ENCODE measurements at regions not wholly inside any gene's neighbourhood (a gene's known extent, or its start where the extent isn't known, plus 50 kb on each side); places are given as distances from the start of the nearest gene placed in this dataset.

DNA sequence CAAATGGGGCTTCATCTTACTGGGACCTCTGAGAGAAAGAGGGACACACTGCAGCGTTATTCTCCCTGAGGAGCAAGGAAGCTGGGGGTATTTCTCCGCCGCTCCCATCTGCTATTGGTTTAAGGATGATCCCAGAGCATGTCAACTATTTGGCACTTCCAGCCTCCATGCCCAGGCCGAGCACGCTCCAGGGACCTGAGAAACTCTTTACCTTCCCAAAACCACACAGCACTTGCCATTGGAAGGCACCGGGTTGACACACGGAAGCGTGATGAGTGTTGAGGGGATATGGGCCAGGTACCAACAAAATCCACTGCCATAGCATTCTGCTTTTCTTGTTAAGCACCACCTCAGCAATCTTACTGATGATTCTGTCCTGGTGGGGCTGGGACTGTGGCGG lies 92.4 kb upstream of the SLC24A3 start:
- TF ChIP-seq, protein P1, sequence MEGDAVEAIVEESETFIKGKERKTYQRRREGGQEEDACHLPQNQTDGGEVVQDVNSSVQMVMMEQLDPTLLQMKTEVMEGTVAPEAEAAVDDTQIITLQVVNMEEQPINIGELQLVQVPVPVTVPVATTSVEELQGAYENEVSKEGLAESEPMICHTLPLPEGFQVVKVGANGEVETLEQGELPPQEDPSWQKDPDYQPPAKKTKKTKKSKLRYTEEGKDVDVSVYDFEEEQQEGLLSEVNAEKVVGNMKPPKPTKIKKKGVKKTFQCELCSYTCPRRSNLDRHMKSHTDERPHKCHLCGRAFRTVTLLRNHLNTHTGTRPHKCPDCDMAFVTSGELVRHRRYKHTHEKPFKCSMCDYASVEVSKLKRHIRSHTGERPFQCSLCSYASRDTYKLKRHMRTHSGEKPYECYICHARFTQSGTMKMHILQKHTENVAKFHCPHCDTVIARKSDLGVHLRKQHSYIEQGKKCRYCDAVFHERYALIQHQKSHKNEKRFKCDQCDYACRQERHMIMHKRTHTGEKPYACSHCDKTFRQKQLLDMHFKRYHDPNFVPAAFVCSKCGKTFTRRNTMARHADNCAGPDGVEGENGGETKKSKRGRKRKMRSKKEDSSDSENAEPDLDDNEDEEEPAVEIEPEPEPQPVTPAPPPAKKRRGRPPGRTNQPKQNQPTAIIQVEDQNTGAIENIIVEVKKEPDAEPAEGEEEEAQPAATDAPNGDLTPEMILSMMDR (IDR thresholded peaks at IDR 0.05; ENCODE audit: low read depth, low read length): no peak
- H3K27me3 ChIP-seq (ENCODE audit: insufficient read depth, low read depth, severe bottlenecking): peaks cover 60% of the 10 kb centered on the region

DNA sequence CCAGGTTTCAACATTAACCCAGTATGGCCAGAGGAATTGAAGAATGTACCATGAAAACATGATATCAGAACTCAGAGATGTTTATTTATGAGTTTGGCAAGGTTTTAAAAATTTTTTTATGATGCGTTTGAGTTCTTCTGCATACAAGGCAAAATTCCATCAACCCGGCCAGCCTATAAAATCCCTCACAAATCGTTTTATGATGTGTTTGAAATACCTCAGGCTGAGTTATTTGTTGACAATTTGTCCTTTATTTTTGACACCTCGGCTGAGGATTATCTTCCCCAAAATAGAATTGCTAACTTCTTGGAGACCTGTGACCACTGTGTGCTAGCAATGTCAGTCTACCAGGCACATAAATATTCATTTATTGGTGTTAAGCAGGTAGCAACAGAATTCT lies 91.9 kb upstream of the SLC24A3 start:
- Histone ChIP-seq H3K4me3 (ENCODE audit: low read depth, low read length) (no peak overlapping the region), H3K27ac (no peak overlapping the region), H3K9me3 (ENCODE audit: severe bottlenecking) (no peaks in the 10 kb centered on the region), H3K36me3 (no peaks in the 10 kb centered on the region), H3K27me3 (ENCODE audit: insufficient read depth, low read depth, severe bottlenecking) (peaks cover 56% of the 10 kb centered on the region)
- TF ChIP-seq, protein P1 (IDR thresholded peaks at IDR 0.05; ENCODE audit: low read depth, low read length): no peak
- no peak for DNase-seq

More for the DNA sequence above, 92.4 kb upstream of the SLC24A3 start:
- H3K27ac ChIP-seq: no peak overlapping the region
- no peak for DNase-seq
- no peak overlapping the region for H3K4me3 ChIP-seq (ENCODE audit: low read depth, low read length)
- H3K36me3 ChIP-seq: no peaks in the 10 kb centered on the region
- no peaks in the 10 kb centered on the region for H3K9me3 ChIP-seq (ENCODE audit: severe bottlenecking)

DNA sequence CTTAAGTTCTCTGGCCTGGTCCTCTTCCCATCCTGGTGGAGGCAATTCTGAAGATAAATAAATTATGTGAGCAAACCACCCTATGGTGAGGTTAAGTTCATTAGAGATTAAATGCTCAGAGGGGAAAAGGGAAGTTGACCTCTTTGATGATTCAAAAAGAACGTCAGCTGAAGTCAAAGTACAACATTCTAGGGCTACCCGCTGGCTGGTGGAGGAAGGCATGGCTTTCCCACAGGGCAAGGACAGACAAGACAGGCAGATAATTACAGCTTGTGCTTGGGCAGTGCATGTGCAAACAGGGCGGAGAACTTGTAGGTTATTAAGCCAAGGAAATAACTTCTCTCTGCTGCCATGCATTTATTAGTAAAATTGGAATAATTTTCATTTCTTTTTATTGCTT lies 91.0 kb upstream of the SLC24A3 start:
- Histone ChIP-seq H3K36me3 (no peaks in the 10 kb centered on the region), H3K27me3 (ENCODE audit: insufficient read depth, low read depth, severe bottlenecking) (peaks cover 50% of the 10 kb centered on the region), H3K4me3 (ENCODE audit: low read depth, low read length) (no peak overlapping the region), H3K27ac (no peak overlapping the region), H3K9me3 (ENCODE audit: severe bottlenecking) (no peaks in the 10 kb centered on the region)
- no peak for DNase-seq
- TF ChIP-seq, protein P1 (IDR thresholded peaks at IDR 0.05; ENCODE audit: low read depth, low read length): no peak

GRCh38 chr20:19121916-19122315 lies 90.5 kb upstream of the SLC24A3 start:
- TF ChIP-seq, protein P1 (IDR thresholded peaks at IDR 0.05; ENCODE audit: low read depth, low read length): no peak
- H3K9me3 ChIP-seq (ENCODE audit: severe bottlenecking): no peaks in the 10 kb centered on the region
- no peak for DNase-seq
- no peak overlapping the region for H3K4me3 ChIP-seq (ENCODE audit: low read depth, low read length)
- peaks cover 46% of the 10 kb centered on the region for H3K27me3 ChIP-seq (ENCODE audit: insufficient read depth, low read depth, severe bottlenecking)
- no peak overlapping the region for H3K27ac ChIP-seq
- no peaks in the 10 kb centered on the region for H3K36me3 ChIP-seq

GRCh38 chr20:19122395-19122794 lies 90.0 kb upstream of the SLC24A3 start:
- H3K27me3 ChIP-seq (ENCODE audit: insufficient read depth, low read depth, severe bottlenecking): peaks cover 46% of the 10 kb centered on the region
- no peaks in the 10 kb centered on the region for H3K9me3 ChIP-seq (ENCODE audit: severe bottlenecking)
- H3K36me3 ChIP-seq: no peaks in the 10 kb centered on the region
- no peak overlapping the region for H3K4me3 ChIP-seq (ENCODE audit: low read depth, low read length)
- no peak overlapping the region for H3K27ac ChIP-seq
- TF ChIP-seq, protein P1 (IDR thresholded peaks at IDR 0.05; ENCODE audit: low read depth, low read length): no peak
- no peak for DNase-seq

DNA sequence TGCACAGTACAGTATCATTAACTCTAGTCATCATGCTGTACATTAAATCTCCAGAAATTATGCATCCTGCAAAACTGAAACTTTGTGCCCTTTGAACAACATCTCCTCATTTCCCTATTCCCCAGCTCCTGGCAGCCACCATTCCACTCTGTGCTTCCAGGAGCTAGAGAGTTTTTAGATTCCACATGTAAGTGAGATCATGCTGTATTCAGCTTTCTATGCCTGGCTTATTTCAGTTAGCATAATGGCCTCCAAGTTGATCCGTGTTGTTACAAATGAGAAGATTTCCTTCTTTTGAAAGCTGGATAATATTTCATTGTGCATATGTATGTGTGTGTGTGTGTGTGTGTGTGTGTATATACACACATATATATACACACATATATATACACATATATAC lies 86.9 kb upstream of the SLC24A3 start:
- H3K36me3 ChIP-seq: no peaks in the 10 kb centered on the region
- H3K9me3 ChIP-seq (ENCODE audit: severe bottlenecking): no peaks in the 10 kb centered on the region
- H3K4me3 ChIP-seq (ENCODE audit: low read depth, low read length): no peak overlapping the region
- TF ChIP-seq, protein P1 (IDR thresholded peaks at IDR 0.05; ENCODE audit: low read depth, low read length): no peak
- DNase-seq: no peak
- H3K27me3 ChIP-seq (ENCODE audit: insufficient read depth, low read depth, severe bottlenecking): peaks cover 42% of the 10 kb centered on the region
- H3K27ac ChIP-seq: no peak overlapping the region
